ENCODE measurements at regions not wholly inside any gene's neighbourhood (a gene's known extent, or its start where the extent isn't known, plus 50 kb on each side); places are given as distances from the start of the nearest gene placed in this dataset.

GRCh38 chr18:76567835-76568445 lies 72.9 kb upstream of the ZNF516 start:
- H3K4me2 ChIP-seq: no peak overlapping the region
- no peak overlapping the region for H3K27ac ChIP-seq (ENCODE audit: low read depth in 2 of 2, low read length in 1 of 2)
- POLR2A ChIA-PET: no interaction called here

More at GRCh38 chr18:76567835-76568445, 72.9 kb upstream of the ZNF516 start:
- H3F3A ChIP-seq (replicated peaks; ENCODE audit: insufficient read depth): no peaks in the 10 kb centered on the region
- H3K4me1 ChIP-seq (ENCODE audit: control insufficient read depth in 1 of 2, insufficient read depth in 2 of 2, low read depth in 1 of 2, low read length in 1 of 2): no peaks in the 10 kb centered on the region; a peak in 1 of 4 replicates
- H3K9me3 ChIP-seq: no peaks in the 10 kb centered on the region
- CTCF ChIA-PET: no interaction called here
- H3K9ac ChIP-seq: no peak overlapping the region
- no peak overlapping the region for H2AFZ ChIP-seq (ENCODE audit: low read depth)
- no peaks in the 10 kb centered on the region for H3K36me3 ChIP-seq (replicated peaks in 1 of 2; ENCODE audit: control insufficient read depth in 1 of 2, insufficient read depth in 2 of 2, low read length in 1 of 2)
- H3K4me3 ChIP-seq (ENCODE audit: low read depth in 2 of 2, low read length in 1 of 2): no peak overlapping the region
- no peaks in the 10 kb centered on the region for H3K9me2 ChIP-seq
- 51% methylated on average over 12 of the region's 13 CpGs for WGBS (ENCODE audit: low lambda C conversion rate)
- TF ChIP-seq NFIC (IDR thresholded peaks at IDR 0.05; ENCODE audit: borderline replicate concordance) (no peak), EP300 (IDR thresholded peaks at IDR 0.05; ENCODE audit: borderline replicate concordance in 1 of 2, low read depth in 1 of 2, low read length in 1 of 2) (no peak), SIN3A (IDR thresholded peaks at IDR 0.05; ENCODE audit: borderline replicate concordance, low read depth, low read length) (no peak), FOSL2 (IDR thresholded peaks at IDR 0.05; ENCODE audit: borderline replicate concordance, low read depth) (no peak), TAF1 (IDR thresholded peaks at IDR 0.05; ENCODE audit: borderline replicate concordance, low read depth, low read length) (no peak), SMC3 (IDR thresholded peaks at IDR 0.05; ENCODE audit: low read depth, low read length) (no peak), GABPA (IDR thresholded peaks at IDR 0.05; ENCODE audit: low read depth) (no peak), JUND (IDR thresholded peaks at IDR 0.05) (no peak), CHD2 (IDR thresholded peaks at IDR 0.05; ENCODE audit: low read length, partially characterized antibody) (no peak), MXI1 (IDR thresholded peaks at IDR 0.05; ENCODE audit: low read depth, low read length) (no peak), FOXM1 (IDR thresholded peaks at IDR 0.05; ENCODE audit: low read depth) (no peak), RFX5 (IDR thresholded peaks at IDR 0.05; ENCODE audit: low read length) (no peak), RAD21 (IDR thresholded peaks at IDR 0.05; ENCODE audit: low read length) (no peak), MAX (IDR thresholded peaks at IDR 0.05; ENCODE audit: low read depth) (no peak), IRF3 (IDR thresholded peaks at IDR 0.05; ENCODE audit: low read depth, low read length) (no peak), USF2 (IDR thresholded peaks at IDR 0.05; ENCODE audit: borderline replicate concordance, low read depth, low read length) (no peak), MEF2A (IDR thresholded peaks at IDR 0.05; ENCODE audit: borderline replicate concordance, low read depth) (no peak), REST (IDR thresholded peaks at IDR 0.05; ENCODE audit: low read depth, low read length) (no peak)
- no peaks in the 10 kb centered on the region for H3K27me3 ChIP-seq (ENCODE audit: insufficient read depth)
- no peaks in the 10 kb centered on the region for H3K79me2 ChIP-seq (ENCODE audit: insufficient read depth)
- H4K20me1 ChIP-seq (ENCODE audit: insufficient read depth): no peaks in the 10 kb centered on the region
- no peak for DNase-seq

All from SK-N-SH (cell line).